KMS-11 (cell line): ENCODE measurements at regions not wholly inside any gene's neighbourhood (a gene's known extent, or its start where the extent isn't known, plus 50 kb on each side); places are given as distances from the start of the nearest gene placed in this dataset.

Source experiments
- H2AFZ ChIP-seq: fragments of 200-600 bp; sonication (generic); 2 replicates; pipeline ENCODE4 v1.6.1; 2016; ENCODE audit warnings: antibody characterized with exemption, mixed run types, low read depth
- H3K27ac ChIP-seq: fragments of 200-600 bp; sonication (generic); 2 replicates; pipeline ENCODE4 v1.6.1; 2016; ENCODE audit warnings: mild to moderate bottlenecking, mixed run types
- H3K27me3 ChIP-seq: fragments of 200-600 bp; sonication (generic); 2 replicates; pipeline ENCODE4 v1.6.1; 2017; ENCODE audit warnings: mild to moderate bottlenecking, low read depth, mixed run types, moderate library complexity; ENCODE audit not compliant: insufficient read depth
- H3K36me3 ChIP-seq: fragments of 200-600 bp; sonication (generic); 2 replicates; pipeline ENCODE4 v1.6.1; 2017; ENCODE audit warnings: mild to moderate bottlenecking, mixed run types; ENCODE audit not compliant: insufficient read depth
- H3K4me1 ChIP-seq: fragments of 200-600 bp; sonication (generic); 2 replicates; pipeline ENCODE4 v1.6.1; 2016; ENCODE audit warnings: mild to moderate bottlenecking, low read depth, mixed run types; ENCODE audit not compliant: poor library complexity, severe bottlenecking
- H3K4me2 ChIP-seq: fragments of 200-600 bp; sonication (generic); 2 replicates; pipeline ENCODE4 v1.7.0; 2016; ENCODE audit warnings: mild to moderate bottlenecking, mixed run types
- H3K4me3 ChIP-seq: fragments of 200-600 bp; sonication (generic); IDR thresholded peaks from 2 replicates; pipeline ENCODE4 v1.6.1; 2017; ENCODE audit warnings: low read depth, low read length, mixed read lengths; ENCODE audit not compliant: insufficient read depth
- H3K79me2 ChIP-seq: fragments of 200-600 bp; sonication (generic); 2 replicates; pipeline ENCODE4 v1.6.1; 2016; ENCODE audit warnings: low read depth, mixed run types; ENCODE audit not compliant: insufficient read depth
- H3K9ac ChIP-seq: fragments of 200-600 bp; sonication (generic); 2 replicates; pipeline ENCODE4 v1.6.1; 2016; ENCODE audit warnings: mild to moderate bottlenecking, mixed run types
- H4K20me1 ChIP-seq: fragments of 200-600 bp; sonication (generic); 2 replicates; pipeline ENCODE4 v1.6.1; 2016; ENCODE audit warnings: mild to moderate bottlenecking, mixed run types; ENCODE audit not compliant: insufficient read depth
- TF ChIP-seq, protein P1 (sequence below): fragments of 200-600 bp; sonication (generic); conservative IDR thresholded peaks from 2 replicates; pipeline ENCODE4 v1.6.1; 2017; ENCODE audit warnings: low read depth, mild to moderate bottlenecking, antibody characterized with exemption, low read length, moderate library complexity, mixed read lengths

GRCh38 chr2:240374085-240374907, 61.2 kb upstream of the GPC1 start:
- no peaks in the 10 kb centered on the region for H3K36me3 ChIP-seq
- H2AFZ ChIP-seq: no peak overlapping the region
- H3K27me3 ChIP-seq: peaks cover 6% of the 10 kb centered on the region; the same call in 1 of the 2 replicates
- TF ChIP-seq, protein P1, sequence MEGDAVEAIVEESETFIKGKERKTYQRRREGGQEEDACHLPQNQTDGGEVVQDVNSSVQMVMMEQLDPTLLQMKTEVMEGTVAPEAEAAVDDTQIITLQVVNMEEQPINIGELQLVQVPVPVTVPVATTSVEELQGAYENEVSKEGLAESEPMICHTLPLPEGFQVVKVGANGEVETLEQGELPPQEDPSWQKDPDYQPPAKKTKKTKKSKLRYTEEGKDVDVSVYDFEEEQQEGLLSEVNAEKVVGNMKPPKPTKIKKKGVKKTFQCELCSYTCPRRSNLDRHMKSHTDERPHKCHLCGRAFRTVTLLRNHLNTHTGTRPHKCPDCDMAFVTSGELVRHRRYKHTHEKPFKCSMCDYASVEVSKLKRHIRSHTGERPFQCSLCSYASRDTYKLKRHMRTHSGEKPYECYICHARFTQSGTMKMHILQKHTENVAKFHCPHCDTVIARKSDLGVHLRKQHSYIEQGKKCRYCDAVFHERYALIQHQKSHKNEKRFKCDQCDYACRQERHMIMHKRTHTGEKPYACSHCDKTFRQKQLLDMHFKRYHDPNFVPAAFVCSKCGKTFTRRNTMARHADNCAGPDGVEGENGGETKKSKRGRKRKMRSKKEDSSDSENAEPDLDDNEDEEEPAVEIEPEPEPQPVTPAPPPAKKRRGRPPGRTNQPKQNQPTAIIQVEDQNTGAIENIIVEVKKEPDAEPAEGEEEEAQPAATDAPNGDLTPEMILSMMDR: no peak
- H4K20me1 ChIP-seq: no peaks in the 10 kb centered on the region
- H3K4me1 ChIP-seq: no peaks in the 10 kb centered on the region
- H3K4me2 ChIP-seq: no peak overlapping the region
- no peak overlapping the region for H3K27ac ChIP-seq
- no peak overlapping the region for H3K9ac ChIP-seq
- H3K79me2 ChIP-seq: no peaks in the 10 kb centered on the region
- H3K4me3 ChIP-seq: no peak overlapping the region

DNA sequence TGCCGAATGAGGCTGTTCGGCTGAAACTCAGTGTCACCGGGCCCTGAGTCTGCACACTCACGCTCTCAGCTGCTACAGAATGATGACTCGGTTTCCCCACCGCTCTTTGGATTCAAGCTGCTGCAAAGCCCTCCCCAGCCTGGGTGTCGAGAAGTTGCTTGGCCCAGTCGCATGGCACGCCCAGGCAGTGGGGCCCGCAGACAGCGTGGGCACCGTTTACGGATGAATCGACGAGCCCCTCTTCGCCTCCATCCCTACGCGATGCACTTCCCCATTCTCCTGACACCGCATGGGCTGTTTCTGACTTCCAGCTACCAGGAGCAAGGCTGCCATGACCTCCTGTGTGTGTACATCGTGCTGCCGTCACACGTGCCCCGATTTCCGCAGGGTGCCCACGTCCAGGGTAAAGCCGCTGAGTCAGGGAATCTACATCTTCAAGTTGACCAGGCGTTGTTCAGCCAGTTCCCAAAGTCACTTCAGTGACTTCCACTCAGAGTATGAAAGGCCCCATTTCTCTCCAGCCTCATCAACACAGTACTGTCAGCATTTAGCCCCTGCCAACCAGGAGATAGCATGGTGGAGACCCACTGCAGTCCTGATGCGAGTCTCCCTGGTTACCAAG, 60.3 kb upstream of the GPC1 start:
- H3K79me2 ChIP-seq: no peaks in the 10 kb centered on the region
- H3K27ac ChIP-seq: no peak overlapping the region
- TF ChIP-seq, protein P1: no peak
- H3K27me3 ChIP-seq: peaks cover 6% of the 10 kb centered on the region; the same call in 1 of the 2 replicates
- no peaks in the 10 kb centered on the region for H4K20me1 ChIP-seq
- no peak overlapping the region for H3K4me3 ChIP-seq
- H3K4me2 ChIP-seq: no peak overlapping the region
- H2AFZ ChIP-seq: no peak overlapping the region
- H3K9ac ChIP-seq: no peak overlapping the region
- H3K36me3 ChIP-seq: no peaks in the 10 kb centered on the region
- H3K4me1 ChIP-seq: no peaks in the 10 kb centered on the region

GRCh38 chr2:240376739-240377138, 58.7 kb upstream of the GPC1 start:
- H3K9ac ChIP-seq: no peak overlapping the region
- H3K4me1 ChIP-seq: no peaks in the 10 kb centered on the region
- no peak overlapping the region for H2AFZ ChIP-seq
- no peak overlapping the region for H3K4me2 ChIP-seq
- TF ChIP-seq, protein P1: no peak
- peaks cover 3% of the 10 kb centered on the region; the same call in 1 of the 2 replicates for H3K27me3 ChIP-seq
- no peaks in the 10 kb centered on the region for H3K36me3 ChIP-seq
- no peaks in the 10 kb centered on the region for H4K20me1 ChIP-seq
- H3K79me2 ChIP-seq: no peaks in the 10 kb centered on the region
- no peak overlapping the region for H3K4me3 ChIP-seq
- H3K27ac ChIP-seq: no peak overlapping the region

DNA sequence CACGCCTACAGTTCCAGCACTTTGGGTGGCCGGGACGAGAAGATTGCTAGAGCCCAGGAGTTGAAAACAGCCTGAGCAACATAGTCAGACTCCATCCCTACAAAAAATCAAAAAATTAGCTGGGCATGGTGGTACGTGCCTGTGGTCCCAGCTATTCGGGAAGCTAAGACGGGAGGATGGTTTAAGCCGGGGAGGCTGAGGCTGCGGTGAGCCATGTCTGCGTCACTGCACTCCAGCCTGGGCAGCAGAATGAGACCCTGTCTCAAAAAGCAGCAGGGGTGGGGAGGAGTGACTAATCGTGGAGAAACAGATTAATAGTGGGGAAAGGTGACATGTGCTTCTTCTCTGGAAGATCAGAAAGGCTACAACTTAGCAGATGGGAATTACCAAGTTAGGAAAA, 58.1 kb upstream of the GPC1 start:
- Histone ChIP-seq H3K9ac (no peak overlapping the region), H2AFZ (no peak overlapping the region), H3K4me3 (no peak overlapping the region), H4K20me1 (no peaks in the 10 kb centered on the region), H3K79me2 (no peaks in the 10 kb centered on the region), H3K27ac (no peak overlapping the region), H3K4me2 (no peak overlapping the region), H3K27me3 (peaks cover 3% of the 10 kb centered on the region; the same call in 1 of the 2 replicates), H3K4me1 (no peaks in the 10 kb centered on the region), H3K36me3 (no peaks in the 10 kb centered on the region)
- TF ChIP-seq, protein P1: no peak
